BJ (cell line): ENCODE measurements at regions not wholly inside any gene's neighbourhood (a gene's known extent, or its start where the extent isn't known, plus 50 kb on each side); places are given as distances from the start of the nearest gene placed in this dataset.
A peak's percentile ranks its signal among the peaks of the same experiment; 100 is the strongest.

Experiments used
- CTCF ChIA-PET: fragments of 350-600 bp; formaldehyde crosslinking; extraction: SDS; loops from one replicate; lab custom pipeline; 2021; ENCODE audit warnings: antibody characterized with exemption, inconsistent platforms; lab: Yijun Ruan, JAX
- POLR2A ChIA-PET: fragments of 300-600 bp; sonication (Branson Sonifier 250); formaldehyde crosslinking; extraction: SDS; loops from one replicate; lab custom pipeline; 2021; ENCODE audit warnings: antibody characterized with exemption; lab: Charles Lee
- DNase-seq: peaks from one replicate; pipeline ENCODE4 v3.0.0-alpha.2; 2011; ENCODE audit warnings: low read depth
- H3K27me3 ChIP-seq: 2 replicates; pipeline ENCODE4 v1.6.0; 2011; ENCODE audit warnings: low read length; ENCODE audit not compliant: control insufficient read depth, insufficient read depth
- H3K36me3 ChIP-seq: 2 replicates; pipeline ENCODE4 v1.5.1; 2011; ENCODE audit warnings: low read length; ENCODE audit not compliant: control insufficient read depth, insufficient read depth
- H3K4me3 ChIP-seq: 2 replicates; pipeline ENCODE4 v1.5.1; 2011; ENCODE audit warnings: low read depth, mild to moderate bottlenecking, control low read depth, low read length
- CTCF ChIP-seq: IDR thresholded peaks from 2 replicates; pipeline ENCODE4 v1.5.1; 2011; ENCODE audit warnings: low read depth, mild to moderate bottlenecking, control low read depth, inconsistent platforms, low read length, moderate library complexity; ENCODE audit not compliant: insufficient read depth

- DNase-seq = no peak
- no peak for TF ChIP-seq CTCF
- no peaks in the 10 kb centered on the region for H3K27me3 ChIP-seq
- ChIA-PET CTCF (interaction anchor here (0.8 kb wide), 1 partner anchor 10 kb away, joined by 3 read pairs; no protein-coding TSS in a partner anchor), POLR2A (no interaction called here)
- H3K4me3 ChIP-seq = no peak overlapping the region
- no peaks in the 10 kb centered on the region for H3K36me3 ChIP-seq
These were observed 203.4 kb downstream of the SLC39A8 start for GRCh38 chr4:102141842-102142241.

DNA sequence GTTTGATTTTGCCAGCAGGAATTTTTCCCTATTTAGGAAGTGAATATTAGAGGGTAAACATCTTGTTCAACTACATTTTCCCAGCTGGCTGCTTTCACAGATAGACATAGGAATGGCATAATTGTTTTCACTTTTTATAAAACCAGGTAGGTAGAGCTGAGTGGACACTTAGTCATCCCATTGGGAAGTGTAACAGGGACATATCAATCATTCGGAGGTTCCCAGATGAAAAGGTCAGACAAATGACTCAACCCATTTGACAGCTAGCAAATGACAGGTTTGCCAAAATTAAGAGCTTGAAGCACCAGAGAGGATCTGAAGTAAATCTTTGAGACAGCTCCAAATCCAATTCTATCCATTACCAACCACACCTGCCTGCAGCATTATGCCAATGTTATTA, 205.3 kb downstream of the SLC39A8 start:
- DNase-seq = no peak
- Histone ChIP-seq H3K4me3 (no peak overlapping the region), H3K36me3 (no peaks in the 10 kb centered on the region), H3K27me3 (no peaks in the 10 kb centered on the region)
- POLR2A ChIA-PET = no interaction called here
- CTCF ChIA-PET = no interaction called here
- no peak for TF ChIP-seq CTCF

- DNase-seq = peak; percentile 26
- CTCF ChIA-PET = no interaction called here
- TF ChIP-seq CTCF = no peak
- H3K4me3 ChIP-seq = no peak overlapping the region
- POLR2A ChIA-PET = no interaction called here
- no peaks in the 10 kb centered on the region for H3K36me3 ChIP-seq
- no peaks in the 10 kb centered on the region for H3K27me3 ChIP-seq
These were observed 206.1 kb downstream of the SLC39A8 start for GRCh38 chr4:102139132-102139573.

GRCh38 chr4:102137217-102137616, 208.1 kb downstream of the SLC39A8 start:
- no peaks in the 10 kb centered on the region for H3K36me3 ChIP-seq
- H3K4me3 ChIP-seq = no peak overlapping the region
- TF ChIP-seq CTCF = no peak
- CTCF ChIA-PET = no interaction called here
- H3K27me3 ChIP-seq = no peaks in the 10 kb centered on the region
- POLR2A ChIA-PET = no interaction called here
- no peak for DNase-seq

DNA sequence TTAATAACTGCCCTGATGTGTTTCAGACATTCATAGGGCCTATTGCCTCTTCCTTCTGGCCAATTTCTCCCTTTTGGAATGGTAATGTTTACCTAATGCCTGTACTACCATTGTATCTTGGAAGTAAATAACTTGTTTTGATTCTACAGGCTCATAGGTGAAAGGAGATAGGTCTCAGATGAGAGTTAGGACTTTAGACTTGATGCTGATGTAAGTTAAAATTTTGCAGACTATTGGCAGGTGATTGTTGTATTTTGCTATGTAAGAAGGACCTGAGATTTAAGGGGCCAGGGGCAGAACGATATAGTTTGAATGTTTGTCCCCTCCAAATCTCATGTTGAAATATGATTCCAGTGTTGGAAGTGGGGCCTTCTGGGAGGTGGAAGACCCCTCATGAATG, 215.5 kb downstream of the SLC39A8 start:
- no peaks in the 10 kb centered on the region for H3K36me3 ChIP-seq
- DNase-seq = no peak
- H3K27me3 ChIP-seq = no peaks in the 10 kb centered on the region
- ChIA-PET POLR2A (no interaction called here), CTCF (no interaction called here)
- TF ChIP-seq CTCF = no peak
- H3K4me3 ChIP-seq = no peak overlapping the region
